GM19023 (cell line): ENCODE measurements at regions not wholly inside any gene's neighbourhood (a gene's known extent, or its start where the extent isn't known, plus 50 kb on each side); places are given as distances from the start of the nearest gene placed in this dataset.

ENCODE experiments used
- ATAC-seq: cut with Tn5 transposase; IDR thresholded peaks from one replicate; pipeline ENCODE4 v1.9.1; 2021; ENCODE audit warnings: mild to moderate bottlenecking, moderate library complexity; ENCODE audit not compliant: unreplicated experiment

- no peak for ATAC-seq
These were observed 1157.7 kb upstream of the MAP3K7 start for GRCh38 chr6:91744566-91744965.

GRCh38 chr6:91743756-91744155 lies 1156.9 kb upstream of the MAP3K7 start:
- ATAC-seq, result no peak

GRCh38 chr6:91731939-91732338 lies 1145.1 kb upstream of the MAP3K7 start:
- no peak for ATAC-seq

GRCh38 chr6:91730710-91731109 lies 1143.8 kb upstream of the MAP3K7 start:
- ATAC-seq, result no peak

- no peak for ATAC-seq
These were observed 1133.5 kb upstream of the MAP3K7 start for GRCh38 chr6:91720324-91720723.

GRCh38 chr6:91719414-91719813 lies 1132.5 kb upstream of the MAP3K7 start:
- no peak for ATAC-seq

- no peak for ATAC-seq
These were observed 1131.3 kb upstream of the MAP3K7 start for GRCh38 chr6:91718198-91718597.

- ATAC-seq, result no peak
These were observed 1130.2 kb upstream of the MAP3K7 start for GRCh38 chr6:91717094-91717493.

- ATAC-seq, result no peak
These were observed 1129.5 kb upstream of the MAP3K7 start for GRCh38 chr6:91716361-91716760.

GRCh38 chr6:91715171-91715805 lies 1128.4 kb upstream of the MAP3K7 start:
- no peak for ATAC-seq

- no peak for ATAC-seq
These were observed 1127.0 kb upstream of the MAP3K7 start for GRCh38 chr6:91713911-91714310.

GRCh38 chr6:91711518-91711917 lies 1124.6 kb upstream of the MAP3K7 start:
- no peak for ATAC-seq

GRCh38 chr6:91710342-91710741 lies 1123.5 kb upstream of the MAP3K7 start:
- no peak for ATAC-seq

GRCh38 chr6:91708534-91708933 lies 1121.7 kb upstream of the MAP3K7 start:
- ATAC-seq, result no peak

GRCh38 chr6:91705646-91706045 lies 1118.8 kb upstream of the MAP3K7 start:
- no peak for ATAC-seq

- ATAC-seq, result no peak
These were observed 1117.7 kb upstream of the MAP3K7 start for GRCh38 chr6:91704531-91704930.

GRCh38 chr6:91697010-91697695 lies 1110.3 kb upstream of the MAP3K7 start:
- no peak for ATAC-seq

- no peak for ATAC-seq
These were observed 1108.3 kb upstream of the MAP3K7 start for GRCh38 chr6:91695221-91695620.

- no peak for ATAC-seq
These were observed 1107.3 kb upstream of the MAP3K7 start for GRCh38 chr6:91694016-91694654.

- no peak for ATAC-seq
These were observed 1104.6 kb upstream of the MAP3K7 start for GRCh38 chr6:91691449-91691848.

- ATAC-seq, result no peak
These were observed 1096.4 kb upstream of the MAP3K7 start for GRCh38 chr6:91683240-91683639.

- ATAC-seq, result no peak
These were observed 1094.4 kb upstream of the MAP3K7 start for GRCh38 chr6:91681296-91681695.
